Endodermal cell (in vitro differentiated cells): ENCODE measurements at regions not wholly inside any gene's neighbourhood (a gene's known extent, or its start where the extent isn't known, plus 50 kb on each side); places are given as distances from the start of the nearest gene placed in this dataset.

Experiments used
- DNase-seq: peaks from one replicate; pipeline ENCODE4 v3.0.0-alpha.2; 2017
- H3K27ac ChIP-seq: 2 replicates; pipeline ENCODE4 v1.5.1; 2013; ENCODE audit warnings: mild to moderate bottlenecking, low read depth, low read length, moderate library complexity
- H3K27me3 ChIP-seq: 2 replicates; pipeline ENCODE4 v1.6.1; 2013; ENCODE audit warnings: mild to moderate bottlenecking, low read length, moderate library complexity; ENCODE audit not compliant: insufficient read depth, control insufficient read depth, poor library complexity, severe bottlenecking
- H3K36me3 ChIP-seq: 2 replicates; pipeline ENCODE4 v1.7.0; 2013; ENCODE audit warnings: mild to moderate bottlenecking, low read length, moderate library complexity; ENCODE audit not compliant: control insufficient read depth, insufficient read depth
- H3K4me1 ChIP-seq: one replicate; pipeline ENCODE4 v1.7.0; 2013; ENCODE audit warnings: low read length; ENCODE audit not compliant: control insufficient read depth, insufficient read depth
- H3K4me3 ChIP-seq: 2 replicates; pipeline ENCODE4 v1.5.1; 2013; ENCODE audit warnings: mild to moderate bottlenecking, low read length, moderate library complexity
- H3K9ac ChIP-seq: 2 replicates; pipeline ENCODE4 v1.6.1; 2013; ENCODE audit warnings: mild to moderate bottlenecking, low read length, moderate library complexity; ENCODE audit not compliant: poor library complexity, severe bottlenecking; ENCODE audit errors: extremely low read depth
- H3K9me3 ChIP-seq: 2 replicates; pipeline ENCODE4 v1.6.1; 2013; ENCODE audit warnings: mild to moderate bottlenecking, low read length, moderate library complexity; ENCODE audit not compliant: control insufficient read depth
- H3K27ac Mint-ChIP-seq: 2 replicates; pipeline ENCODE4 v1.8.0; 2020; ENCODE audit warnings: mixed read lengths
- H3K27me3 Mint-ChIP-seq: 2 replicates; pipeline ENCODE4 v1.8.0; 2021; ENCODE audit warnings: mild to moderate bottlenecking, mixed read lengths; ENCODE audit not compliant: insufficient read depth
- H3K36me3 Mint-ChIP-seq: 2 replicates; pipeline ENCODE4 v1.8.0; 2020; ENCODE audit warnings: low read depth, mixed read lengths
- H3K4me1 Mint-ChIP-seq: 2 replicates; pipeline ENCODE4 v1.8.0; 2020; ENCODE audit warnings: mixed read lengths
- H3K4me3 Mint-ChIP-seq: 2 replicates; pipeline ENCODE4 v1.8.0; 2020; ENCODE audit warnings: mild to moderate bottlenecking, moderate library complexity, mixed read lengths
- H3K9me3 Mint-ChIP-seq: 2 replicates; pipeline ENCODE4 v1.8.0; 2020; ENCODE audit warnings: mild to moderate bottlenecking, mixed read lengths
- WGBS, 2 experiments: methylation state at CpG; one replicate each; pipeline versions ENCODE4 v1.1.5 to v1.1.7; 2013; ENCODE audit warnings: missing lambda C conversion rate in 2 of 2, mixed read lengths in 1 of 2; ENCODE audit not compliant: insufficient coverage in 1 of 2, insufficient read length in 1 of 2; 5-methylcytosine and 5-hydroxymethylcytosine counted together
- TF ChIP-seq, protein P1 (sequence below): fragments of 200-600 bp; sonication (generic); conservative IDR thresholded peaks from 2 replicates; pipeline ENCODE4 v1.5.0; 2021; ENCODE audit warnings: antibody characterized with exemption, mild to moderate bottlenecking

DNA sequence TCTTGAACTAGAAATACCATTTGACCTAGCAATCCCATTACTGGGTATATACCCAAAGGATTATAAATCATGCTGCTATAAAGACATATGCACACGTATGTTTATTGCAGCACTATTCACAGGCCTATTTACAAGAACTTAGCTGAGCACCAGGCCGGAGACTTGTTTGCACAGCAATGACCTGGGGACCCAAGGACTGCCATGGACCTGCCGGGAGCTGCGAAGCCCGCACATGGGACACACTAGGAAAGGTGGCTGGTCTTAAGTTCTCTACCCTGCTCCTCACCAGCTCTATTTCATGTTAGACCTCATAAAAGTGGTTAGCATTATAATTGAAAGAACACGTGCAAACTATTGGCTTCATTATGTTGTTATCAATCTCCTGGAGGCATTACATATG is 70.4 kb upstream of the CST7 start:
- WGBS, 2 experiments: 77% methylated on average over 5 to 6 of the region's 6 CpGs
- Mint-ChIP-seq H3K4me3 (no peak overlapping the region), H3K36me3 (no peaks in the 10 kb centered on the region), H3K4me1 (no peaks in the 10 kb centered on the region), H3K27ac (no peak overlapping the region), H3K27me3 (no peaks in the 10 kb centered on the region), H3K9me3 (peaks cover 3% of the 10 kb centered on the region)
- Histone ChIP-seq H3K4me1 (no peaks in the 10 kb centered on the region), H3K36me3 (no peaks in the 10 kb centered on the region), H3K9me3 (peaks cover 4% of the 10 kb centered on the region), H3K4me3 (no peak overlapping the region), H3K9ac (no peak overlapping the region), H3K27me3 (no peaks in the 10 kb centered on the region), H3K27ac (no peak overlapping the region)
- TF ChIP-seq, protein P1, sequence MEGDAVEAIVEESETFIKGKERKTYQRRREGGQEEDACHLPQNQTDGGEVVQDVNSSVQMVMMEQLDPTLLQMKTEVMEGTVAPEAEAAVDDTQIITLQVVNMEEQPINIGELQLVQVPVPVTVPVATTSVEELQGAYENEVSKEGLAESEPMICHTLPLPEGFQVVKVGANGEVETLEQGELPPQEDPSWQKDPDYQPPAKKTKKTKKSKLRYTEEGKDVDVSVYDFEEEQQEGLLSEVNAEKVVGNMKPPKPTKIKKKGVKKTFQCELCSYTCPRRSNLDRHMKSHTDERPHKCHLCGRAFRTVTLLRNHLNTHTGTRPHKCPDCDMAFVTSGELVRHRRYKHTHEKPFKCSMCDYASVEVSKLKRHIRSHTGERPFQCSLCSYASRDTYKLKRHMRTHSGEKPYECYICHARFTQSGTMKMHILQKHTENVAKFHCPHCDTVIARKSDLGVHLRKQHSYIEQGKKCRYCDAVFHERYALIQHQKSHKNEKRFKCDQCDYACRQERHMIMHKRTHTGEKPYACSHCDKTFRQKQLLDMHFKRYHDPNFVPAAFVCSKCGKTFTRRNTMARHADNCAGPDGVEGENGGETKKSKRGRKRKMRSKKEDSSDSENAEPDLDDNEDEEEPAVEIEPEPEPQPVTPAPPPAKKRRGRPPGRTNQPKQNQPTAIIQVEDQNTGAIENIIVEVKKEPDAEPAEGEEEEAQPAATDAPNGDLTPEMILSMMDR: no peak
- no peak for DNase-seq

DNA sequence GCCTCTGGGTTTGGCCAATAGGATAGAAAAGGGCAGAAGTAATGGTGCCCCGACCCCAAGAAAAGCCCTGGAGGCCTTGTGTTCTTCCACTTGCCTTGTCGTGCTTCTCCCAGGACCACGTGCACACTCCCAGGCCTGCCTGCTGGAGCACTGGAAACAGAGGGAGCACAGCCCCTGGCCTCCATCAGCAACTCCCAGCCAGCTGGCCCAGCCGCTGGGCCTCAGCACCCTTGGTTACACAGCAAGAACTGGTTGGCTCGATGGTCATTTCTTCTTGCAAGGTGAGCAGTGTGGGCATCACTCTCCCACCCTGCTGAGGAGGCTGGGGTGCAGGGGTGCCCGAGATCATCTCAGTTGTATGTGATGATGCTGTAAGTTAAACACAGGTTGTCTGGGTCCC is 69.2 kb upstream of the CST7 start:
- 81 to 100% methylated on average over 3 to 6 of the region's 6 CpGs for WGBS, 2 experiments
- no peak for DNase-seq

DNA sequence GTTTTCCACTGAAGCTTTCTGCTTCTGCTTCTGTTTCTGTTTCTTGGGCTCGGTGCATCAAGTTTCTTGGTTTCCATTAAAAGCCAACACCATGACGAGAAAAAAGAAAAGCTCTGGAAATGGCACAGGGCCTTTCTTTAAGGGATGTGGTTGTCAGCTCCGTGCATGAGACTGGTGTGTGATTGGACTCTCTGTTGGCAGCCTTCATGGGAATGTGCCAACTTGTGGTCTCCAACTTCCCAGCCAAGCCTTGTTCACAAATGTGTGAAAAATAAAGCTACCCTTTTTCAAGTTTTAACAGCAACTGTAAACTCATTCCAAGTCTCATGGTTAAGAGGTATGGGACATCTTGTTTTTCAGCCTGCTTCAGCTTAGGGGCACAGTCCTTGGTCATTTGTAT is 68.7 kb upstream of the CST7 start:
- Mint-ChIP-seq H3K36me3 (no peaks in the 10 kb centered on the region), H3K27me3 (no peaks in the 10 kb centered on the region), H3K4me1 (no peaks in the 10 kb centered on the region), H3K9me3 (peaks cover 4% of the 10 kb centered on the region), H3K4me3 (no peak overlapping the region), H3K27ac (no peak overlapping the region)
- H3K4me3 ChIP-seq: no peak overlapping the region
- no peak overlapping the region for H3K27ac ChIP-seq
- H3K9me3 ChIP-seq: peaks cover 9% of the 10 kb centered on the region
- no peaks in the 10 kb centered on the region for H3K27me3 ChIP-seq
- no peak overlapping the region for H3K9ac ChIP-seq
- DNase-seq: no peak
- no peaks in the 10 kb centered on the region for H3K4me1 ChIP-seq
- WGBS, 2 experiments: 50 to 61% methylated on average over 2 to 3 of the region's 3 CpGs
- H3K36me3 ChIP-seq: no peaks in the 10 kb centered on the region
- TF ChIP-seq, protein P1: no peak

More for the DNA sequence above, 69.2 kb upstream of the CST7 start:
- Mint-ChIP-seq H3K27me3 (no peaks in the 10 kb centered on the region), H3K9me3 (peaks cover 4% of the 10 kb centered on the region), H3K36me3 (no peaks in the 10 kb centered on the region), H3K4me1 (no peaks in the 10 kb centered on the region), H3K4me3 (no peak overlapping the region), H3K27ac (no peak overlapping the region)
- H3K27me3 ChIP-seq: no peaks in the 10 kb centered on the region
- H3K9ac ChIP-seq: no peak overlapping the region
- H3K4me3 ChIP-seq: no peak overlapping the region
- TF ChIP-seq, protein P1: no peak
- no peaks in the 10 kb centered on the region for H3K4me1 ChIP-seq
- no peaks in the 10 kb centered on the region for H3K36me3 ChIP-seq
- H3K27ac ChIP-seq: no peak overlapping the region
- H3K9me3 ChIP-seq: peaks cover 9% of the 10 kb centered on the region
